CD14-positive monocyte (primary cell): ENCODE measurements at regions not wholly inside any gene's neighbourhood (a gene's known extent, or its start where the extent isn't known, plus 50 kb on each side); places are given as distances from the start of the nearest gene placed in this dataset.

ENCODE experiments used
- DNase-seq, 3 donors: peaks; one replicate each; pipeline ENCODE4 v3.0.0-alpha.2; 2011 to 2022
- H2AFZ ChIP-seq: 2 replicates; pipeline ENCODE4 v1.6.0; 2012; ENCODE audit warnings: mild to moderate bottlenecking, low read depth, low read length, inconsistent platforms; ENCODE audit not compliant: insufficient read depth, poor library complexity, severe bottlenecking
- H3K27ac ChIP-seq, 2 donors: 1 replicate in 1 of 2; 2 replicates in 1 of 2; pipeline ENCODE4 v1.5.1; 2012 to 2013; ENCODE audit warnings: low read length in 2 of 2, control low read depth in 1 of 2, inconsistent platforms in 1 of 2, low read depth in 1 of 2, mild to moderate bottlenecking in 1 of 2
- H3K27me3 ChIP-seq, 2 donors: one replicate each; pipeline versions ENCODE4 v1.6.0 to v1.6.1; 2011 to 2013; ENCODE audit warnings: low read length in 2 of 2; ENCODE audit not compliant: control insufficient read depth in 2 of 2, insufficient read depth in 2 of 2
- H3K36me3 ChIP-seq, 2 donors: replicated peaks in 1 of 2; 1 replicate in 1 of 2; 2 replicates in 1 of 2; pipeline versions ENCODE4 v1.5.1 to v1.6.1; 2012 to 2013; ENCODE audit warnings: low read length in 2 of 2, control low read depth in 1 of 2, inconsistent platforms in 1 of 2, mild to moderate bottlenecking in 1 of 2; ENCODE audit not compliant: insufficient read depth in 2 of 2, control insufficient read depth in 1 of 2
- H3K4me1 ChIP-seq, 2 donors: 1 replicate in 1 of 2; 2 replicates in 1 of 2; pipeline versions ENCODE4 v1.5.1 to v1.6.1; 2012 to 2013; ENCODE audit warnings: low read length in 2 of 2, control low read depth in 1 of 2, inconsistent platforms in 1 of 2, mild to moderate bottlenecking in 1 of 2, moderate library complexity in 1 of 2; ENCODE audit not compliant: insufficient read depth in 2 of 2, control insufficient read depth in 1 of 2
- H3K4me2 ChIP-seq: replicated peaks from 2 replicates; pipeline ENCODE3; 2012; ENCODE audit warnings: low read length, moderate library complexity, mild to moderate bottlenecking; ENCODE audit not compliant: poor library complexity, severe bottlenecking; ENCODE audit errors: extremely low read depth
- H3K4me3 ChIP-seq, 3 experiments: fragments of 200-600 bp in 1 of 3; sonication (generic) in 1 of 3; replicated peaks in 1 of 3; 1 replicate in 2 of 3; 2 replicates in 1 of 3; pipeline ENCODE4 v1.5.1; 2011 to 2013; ENCODE audit warnings: low read length in 3 of 3, mild to moderate bottlenecking in 3 of 3, control low read depth in 2 of 3, low read depth in 2 of 3, inconsistent platforms in 1 of 3, moderate library complexity in 1 of 3
- H3K79me2 ChIP-seq: 2 replicates; pipeline ENCODE4 v1.6.0; 2012; ENCODE audit warnings: mild to moderate bottlenecking, control low read depth, inconsistent platforms, low read length, moderate library complexity; ENCODE audit not compliant: insufficient read depth
- H3K9ac ChIP-seq: 2 replicates; pipeline ENCODE4 v1.6.0; 2017; ENCODE audit warnings: low read length, mild to moderate bottlenecking; ENCODE audit not compliant: insufficient read depth, poor library complexity, severe bottlenecking
- H3K9me3 ChIP-seq, 2 donors: replicated peaks in 1 of 2; 1 replicate in 1 of 2; 2 replicates in 1 of 2; pipeline versions ENCODE4 v1.5.1 to v1.6.1; 2012 to 2013; ENCODE audit warnings: low read length in 2 of 2, control low read depth in 1 of 2; ENCODE audit not compliant: control insufficient read depth in 1 of 2, insufficient read depth in 1 of 2
- H4K20me1 ChIP-seq: 2 replicates; pipeline ENCODE4 v1.6.0; 2012; ENCODE audit warnings: mild to moderate bottlenecking, low read length, control low read depth, moderate library complexity; ENCODE audit not compliant: insufficient read depth
- H3K27ac Mint-ChIP-seq, 7 donors: one replicate each; pipeline ENCODE4 v1.8.0; 2020; ENCODE audit warnings: mild to moderate bottlenecking in 7 of 7, mixed read lengths in 7 of 7, moderate library complexity in 6 of 7, inconsistent platforms in 2 of 7
- H3K27me3 Mint-ChIP-seq, 3 donors: one replicate each; pipeline ENCODE4 v1.8.0; 2021 to 2022; ENCODE audit warnings: low read depth in 3 of 3, mild to moderate bottlenecking in 3 of 3, mixed read lengths in 3 of 3, moderate library complexity in 3 of 3, inconsistent platforms in 1 of 3
- H3K36me3 Mint-ChIP-seq, 2 donors: one replicate each; pipeline ENCODE4 v1.8.0; 2020; ENCODE audit warnings: mixed read lengths in 2 of 2, inconsistent platforms in 1 of 2, mild to moderate bottlenecking in 1 of 2
- H3K4me1 Mint-ChIP-seq: one replicate; pipeline ENCODE4 v1.8.0; 2020; ENCODE audit warnings: mild to moderate bottlenecking, mixed read lengths
- H3K4me3 Mint-ChIP-seq, 2 donors: one replicate each; pipeline ENCODE4 v1.8.0; 2020; ENCODE audit warnings: mild to moderate bottlenecking in 2 of 2, mixed read lengths in 2 of 2, moderate library complexity in 1 of 2
- H3K9me3 Mint-ChIP-seq, 7 donors: one replicate each; pipeline ENCODE4 v1.8.0; 2020 to 2022; ENCODE audit warnings: mixed read lengths in 7 of 7, mild to moderate bottlenecking in 6 of 7, moderate library complexity in 6 of 7, inconsistent platforms in 2 of 7
- WGBS: methylation state at CpG from one replicate; pipeline ENCODE4 v1.1.5; 2013; ENCODE audit warnings: missing lambda C conversion rate; ENCODE audit not compliant: insufficient coverage; 5-methylcytosine and 5-hydroxymethylcytosine counted together
- intact Hi-C, 2 donors: fragments of 100-400 bp; cut with micrococcal nuclease; formaldehyde crosslinking; loops; one replicate each; pipeline versions ENCODE4 v1.15.0 to v1.15.1; 2023
- TF ChIP-seq, protein P1 (sequence below): fragments of 200-600 bp; IDR thresholded peaks from one replicate; pipeline ENCODE4 v1.8.0; 2022; ENCODE audit warnings: antibody characterized with exemption, mild to moderate bottlenecking

DNA sequence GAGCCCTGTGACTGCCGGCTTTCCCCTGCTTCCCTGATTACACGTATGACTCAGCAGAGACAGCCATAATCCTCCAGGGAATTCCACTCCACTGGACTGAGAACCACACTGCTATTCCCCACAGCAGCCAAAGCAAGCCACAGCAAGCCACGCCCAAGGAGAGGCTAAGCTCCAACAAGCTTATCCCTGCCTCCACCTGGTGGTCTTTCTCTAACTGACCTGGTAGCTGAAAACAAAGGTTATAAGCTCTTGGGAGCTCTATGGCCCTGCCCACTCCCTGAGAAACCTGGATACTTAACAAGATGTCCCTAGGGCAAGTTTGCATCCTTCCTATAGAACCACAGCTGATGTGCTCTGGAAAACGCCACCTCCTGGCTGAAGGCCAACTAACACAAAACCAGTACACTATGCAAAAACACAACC, 613.7 kb upstream of the CDH18 start:
- TF ChIP-seq, protein P1, sequence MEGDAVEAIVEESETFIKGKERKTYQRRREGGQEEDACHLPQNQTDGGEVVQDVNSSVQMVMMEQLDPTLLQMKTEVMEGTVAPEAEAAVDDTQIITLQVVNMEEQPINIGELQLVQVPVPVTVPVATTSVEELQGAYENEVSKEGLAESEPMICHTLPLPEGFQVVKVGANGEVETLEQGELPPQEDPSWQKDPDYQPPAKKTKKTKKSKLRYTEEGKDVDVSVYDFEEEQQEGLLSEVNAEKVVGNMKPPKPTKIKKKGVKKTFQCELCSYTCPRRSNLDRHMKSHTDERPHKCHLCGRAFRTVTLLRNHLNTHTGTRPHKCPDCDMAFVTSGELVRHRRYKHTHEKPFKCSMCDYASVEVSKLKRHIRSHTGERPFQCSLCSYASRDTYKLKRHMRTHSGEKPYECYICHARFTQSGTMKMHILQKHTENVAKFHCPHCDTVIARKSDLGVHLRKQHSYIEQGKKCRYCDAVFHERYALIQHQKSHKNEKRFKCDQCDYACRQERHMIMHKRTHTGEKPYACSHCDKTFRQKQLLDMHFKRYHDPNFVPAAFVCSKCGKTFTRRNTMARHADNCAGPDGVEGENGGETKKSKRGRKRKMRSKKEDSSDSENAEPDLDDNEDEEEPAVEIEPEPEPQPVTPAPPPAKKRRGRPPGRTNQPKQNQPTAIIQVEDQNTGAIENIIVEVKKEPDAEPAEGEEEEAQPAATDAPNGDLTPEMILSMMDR = no peak
- Mint-ChIP-seq H3K36me3 (no peaks in the 10 kb centered on the region), H3K27me3 (no peaks in the 10 kb centered on the region), H3K27ac (no peak overlapping the region), H3K4me1 (no peaks in the 10 kb centered on the region), H3K4me3 (no peak overlapping the region), H3K9me3 (peaks cover 0 to 10% (median 2%) of the 10 kb centered on the region in 7 donors)
- Histone ChIP-seq H4K20me1 (no peaks in the 10 kb centered on the region), H3K27me3 (no peaks in the 10 kb centered on the region), H3K36me3 (no peaks in the 10 kb centered on the region), H3K4me3 (no peak overlapping the region), H2AFZ (no peak overlapping the region), H3K4me1 (no peaks in the 10 kb centered on the region), H3K79me2 (no peaks in the 10 kb centered on the region), H3K27ac (no peak overlapping the region), H3K4me2 (no peak overlapping the region), H3K9me3 (peaks cover 7 to 8% of the 10 kb centered on the region in 2 donors), H3K9ac (no peak overlapping the region)
- intact Hi-C loops = no loop called here
- 84% methylated on average over 4 of the region's 4 CpGs for WGBS
- DNase-seq = no peak

DNA sequence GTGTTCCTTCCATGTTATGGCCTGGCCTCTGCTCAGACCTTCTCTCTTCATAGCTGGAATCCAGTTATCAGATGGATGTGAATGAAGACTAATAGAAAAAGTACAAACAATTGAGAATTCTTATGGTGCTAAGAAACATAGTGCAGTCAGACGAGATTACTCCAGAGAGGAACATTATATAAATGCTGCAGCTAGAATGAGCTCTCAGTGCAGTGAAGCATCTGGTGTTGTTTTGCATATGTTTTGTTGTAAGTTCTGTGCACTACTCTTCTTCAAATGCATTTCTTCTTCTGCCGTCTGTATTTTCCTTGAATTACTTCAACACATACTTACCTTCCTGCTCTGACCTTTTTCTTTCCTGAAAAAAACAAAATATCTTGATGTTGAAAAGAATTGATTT, 602.4 kb upstream of the CDH18 start:
- no CpG with 5 or more reads among the region's 2 CpGs for WGBS
- intact Hi-C loops = no loop called here
- H3K4me3 Mint-ChIP-seq = no peak overlapping the region
- TF ChIP-seq, protein P1 = no peak
- no peaks in the 10 kb centered on the region for H3K4me1 Mint-ChIP-seq
- Histone ChIP-seq H3K79me2 (no peaks in the 10 kb centered on the region), H3K9ac (no peak overlapping the region), H3K4me3 (no peak overlapping the region), H3K27ac (no peak overlapping the region), H3K4me2 (no peak overlapping the region), H3K27me3 (no peaks in the 10 kb centered on the region), H3K9me3 (no peaks in the 10 kb centered on the region), H3K4me1 (no peaks in the 10 kb centered on the region), H2AFZ (no peak overlapping the region), H4K20me1 (no peaks in the 10 kb centered on the region), H3K36me3 (no peaks in the 10 kb centered on the region)
- H3K9me3 Mint-ChIP-seq = no peaks in the 10 kb centered on the region
- DNase-seq = no peak
- H3K27me3 Mint-ChIP-seq = no peaks in the 10 kb centered on the region
- no peaks in the 10 kb centered on the region for H3K36me3 Mint-ChIP-seq
- no peak overlapping the region for H3K27ac Mint-ChIP-seq
